CD4-positive, alpha-beta T cell treated with Interleukin-1 beta for 1 hour (primary cell): ENCODE measurements at regions not wholly inside any gene's neighbourhood (a gene's known extent, or its start where the extent isn't known, plus 50 kb on each side); places are given as distances from the start of the nearest gene placed in this dataset.

ENCODE experiments used
- DNase-seq, 2 donors: peaks; one replicate each; pipeline ENCODE4 v3.0.0-alpha.2; 2020 to 2022

DNA sequence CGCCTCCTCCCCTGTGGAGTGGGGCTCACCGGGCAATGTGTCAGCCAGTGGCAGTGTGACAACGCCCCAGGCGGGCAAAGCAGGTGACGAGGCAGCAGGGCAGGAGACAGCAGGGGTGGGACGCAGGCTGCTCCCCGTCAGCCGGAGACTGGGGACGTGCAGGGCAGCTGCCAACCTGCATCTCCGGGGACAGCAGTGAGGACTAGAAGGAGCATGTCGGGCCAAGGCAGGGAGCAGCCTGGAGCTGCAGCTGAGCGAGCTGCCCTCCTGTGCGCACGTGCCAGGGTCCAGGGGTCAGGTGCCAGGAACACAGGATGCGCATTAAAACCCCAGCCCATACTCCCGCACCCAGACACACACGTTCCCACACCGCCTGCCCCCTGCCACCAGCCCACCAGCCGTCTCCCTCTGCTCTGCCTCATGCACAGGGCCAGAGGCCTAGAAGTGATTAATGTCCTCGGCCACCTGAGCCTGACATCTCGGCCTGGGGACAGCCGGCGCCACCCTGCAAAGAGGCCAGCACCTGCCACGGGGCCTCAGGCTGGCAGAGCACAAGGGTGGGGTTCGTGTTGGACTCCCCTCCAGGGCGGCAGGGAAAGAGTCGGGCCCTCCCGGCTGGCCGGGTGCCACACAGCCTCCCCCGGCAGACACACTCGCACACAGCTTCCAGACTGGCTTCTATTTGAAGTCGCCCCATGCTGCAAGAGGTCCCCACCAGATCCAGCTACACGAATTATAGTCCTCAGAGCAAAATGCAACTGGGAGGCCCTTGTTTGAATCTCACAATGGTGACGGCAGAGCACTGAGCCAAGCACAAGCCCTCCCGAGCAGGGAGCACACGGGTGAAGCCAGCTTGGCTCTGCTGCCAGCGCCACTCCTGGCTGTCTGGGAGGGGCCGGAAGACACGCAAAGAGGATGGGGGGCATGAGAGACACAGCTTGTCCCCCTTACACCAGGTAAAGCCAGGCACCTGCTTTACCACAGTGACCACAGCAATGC is 90.4 kb downstream of the RBFOX3 start:
- DNase-seq, result no peak

DNA sequence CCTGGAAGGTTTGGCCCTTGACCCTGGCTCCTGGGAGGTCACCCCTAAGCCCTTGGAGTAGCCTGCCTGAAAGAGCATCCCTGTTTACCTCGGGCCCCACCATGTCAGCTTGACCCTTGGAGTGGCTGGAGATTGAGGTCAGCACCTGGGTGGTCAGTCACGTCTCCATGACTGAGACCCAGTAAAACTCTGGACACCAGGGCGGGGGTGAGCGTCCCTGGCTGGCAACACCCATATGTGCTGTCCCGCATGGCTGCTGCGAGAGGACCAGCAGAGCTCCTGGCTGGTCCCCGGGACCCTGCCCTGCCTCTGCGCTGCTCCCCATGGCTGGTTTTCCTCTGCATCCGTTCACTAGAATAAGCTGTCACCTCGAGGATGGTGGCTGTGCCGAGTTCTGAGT is 91.2 kb downstream of the RBFOX3 start:
- no peak for DNase-seq

DNA sequence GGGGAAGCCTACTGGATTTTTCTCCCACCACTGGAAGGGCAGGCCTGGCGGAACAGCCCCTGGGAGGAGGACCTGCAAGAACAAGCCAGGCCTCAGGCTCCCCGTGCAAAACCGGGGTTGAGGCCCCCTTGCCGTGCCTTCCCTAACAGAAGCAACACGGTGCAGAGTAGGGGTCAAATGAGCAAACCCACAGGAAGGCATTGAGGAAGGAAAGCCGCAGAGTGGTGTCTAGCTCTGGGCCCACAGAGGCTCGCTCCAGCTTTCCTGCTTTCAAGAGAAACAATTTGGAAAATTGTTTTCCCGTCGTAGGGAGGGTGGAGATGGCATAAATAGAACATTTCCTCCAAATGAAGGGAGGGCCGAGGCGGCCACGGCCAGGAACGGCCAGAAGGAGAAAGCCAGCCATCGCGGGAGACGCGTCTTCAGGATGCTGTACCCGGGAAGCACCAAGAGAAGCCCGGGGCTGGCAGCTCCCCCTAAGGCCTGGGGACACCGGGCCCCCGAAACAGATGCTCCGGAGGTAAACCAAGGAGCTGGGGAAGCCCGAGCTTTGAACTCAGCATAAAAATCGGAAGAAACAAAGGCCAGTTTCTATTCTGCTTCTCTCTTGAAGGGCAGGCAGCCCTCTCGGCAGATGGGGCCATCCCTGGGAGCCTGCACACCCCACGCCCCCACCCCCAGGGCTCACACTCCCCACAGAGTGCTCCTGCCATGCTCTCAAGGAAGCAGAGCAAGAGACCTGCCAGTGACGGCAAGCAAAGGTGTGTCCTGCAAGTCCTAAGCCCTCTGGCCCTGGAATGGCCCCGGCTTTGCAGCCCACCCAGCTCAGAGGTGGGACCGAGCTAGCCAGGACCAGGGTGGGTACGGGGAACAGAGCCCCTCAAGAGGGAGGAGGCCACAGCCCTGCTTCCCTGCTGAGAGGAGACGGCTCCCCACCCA is 92.0 kb downstream of the RBFOX3 start:
- no peak for DNase-seq

DNA sequence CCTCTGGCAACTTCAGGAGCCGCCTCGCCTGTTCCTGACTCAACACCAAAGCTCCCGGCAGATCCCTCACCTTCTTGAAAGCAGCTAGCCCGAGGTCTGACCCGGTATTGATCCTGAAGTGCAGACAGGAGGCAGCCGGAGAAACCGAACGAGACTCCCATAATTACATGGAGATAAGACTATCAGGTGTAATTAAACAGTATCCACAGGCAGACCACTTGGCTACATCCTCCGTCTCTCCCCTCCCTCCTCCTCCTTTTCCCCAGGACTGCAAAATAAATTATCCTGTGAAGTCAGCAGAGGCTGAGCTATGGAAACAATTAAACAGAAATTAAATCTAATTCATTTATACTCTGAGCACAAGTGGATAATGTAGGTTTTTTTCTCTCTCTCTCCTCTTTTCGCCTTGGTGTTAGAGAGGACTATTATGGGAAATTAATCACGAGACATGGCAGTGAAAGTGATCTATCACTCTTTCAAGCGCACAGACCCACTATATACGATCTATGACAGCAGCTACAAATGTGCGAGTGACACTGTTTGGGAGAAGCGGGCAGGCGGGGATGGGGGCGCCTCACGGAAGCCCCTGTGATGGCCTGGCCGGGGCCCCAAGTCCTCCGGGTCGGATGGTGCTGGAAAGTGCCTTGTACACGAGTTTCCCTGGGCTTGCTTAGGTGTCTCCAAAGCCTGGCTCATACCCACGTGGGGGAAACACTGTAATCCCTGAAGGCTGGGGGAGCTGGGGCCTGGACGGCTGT is 92.8 kb downstream of the RBFOX3 start:
- no peak for DNase-seq

DNA sequence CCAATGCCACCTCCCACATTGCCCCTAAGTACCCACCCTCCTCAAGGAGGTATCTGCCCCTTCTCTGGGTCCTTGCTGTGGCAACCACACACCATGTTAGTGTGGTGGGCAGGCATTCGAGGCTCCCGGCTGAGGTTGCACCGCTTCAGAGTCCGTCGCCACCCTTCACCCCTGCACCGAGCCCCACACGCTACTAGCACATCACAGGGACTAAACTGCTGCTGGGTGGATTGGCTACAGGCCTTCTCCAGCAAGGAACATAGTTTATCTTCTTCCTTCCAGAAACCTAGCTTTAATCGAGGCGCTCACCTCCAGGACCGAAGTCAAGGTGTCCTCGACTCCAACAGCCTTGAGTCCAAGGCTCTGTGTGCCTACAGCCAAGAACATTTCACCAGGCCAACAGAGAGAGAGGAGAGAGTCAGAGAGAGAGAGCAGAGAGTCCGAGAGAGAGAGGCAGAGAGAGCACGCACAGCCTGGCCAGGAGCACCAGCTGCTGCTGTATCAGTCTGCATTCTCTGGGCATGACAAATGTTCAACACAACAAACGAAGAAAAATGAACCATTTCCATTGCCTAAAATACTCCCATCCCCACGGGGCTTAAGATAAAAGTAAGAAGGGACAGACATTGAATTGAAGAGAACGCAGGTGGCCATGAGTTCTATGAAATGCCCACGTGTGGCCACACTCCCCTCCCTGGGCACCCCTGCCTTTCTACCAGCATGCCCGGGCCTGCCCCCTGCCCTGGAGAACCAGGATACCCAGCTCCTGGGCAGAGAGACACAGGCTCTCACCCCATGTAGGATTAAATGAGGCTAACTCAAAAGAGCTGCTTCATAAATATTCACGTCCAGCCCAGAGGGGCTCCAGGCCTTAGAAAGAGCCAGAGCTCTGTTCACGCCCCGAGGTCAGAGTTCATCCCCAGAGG is 94.9 kb downstream of the RBFOX3 start:
- no peak for DNase-seq

DNA sequence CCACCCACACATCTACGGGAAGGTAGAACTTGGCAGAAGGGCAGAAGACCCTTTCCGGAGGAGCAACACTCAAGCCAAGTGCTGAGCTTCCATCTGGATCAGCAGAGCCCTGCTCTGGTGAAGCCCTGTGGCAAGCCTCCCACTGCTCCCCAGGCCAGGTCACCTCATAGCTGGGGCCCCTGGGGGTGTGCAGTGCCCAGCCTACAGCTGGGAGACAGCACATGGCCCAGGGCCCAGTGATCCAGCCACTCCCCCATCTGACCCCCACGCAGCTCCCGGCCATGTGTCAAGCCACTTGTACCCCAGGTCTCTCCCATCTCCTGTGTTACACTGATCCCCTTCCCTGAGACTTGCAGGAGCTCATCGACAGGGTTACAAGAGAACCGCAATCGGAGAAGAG is 95.7 kb downstream of the RBFOX3 start:
- no peak for DNase-seq

DNA sequence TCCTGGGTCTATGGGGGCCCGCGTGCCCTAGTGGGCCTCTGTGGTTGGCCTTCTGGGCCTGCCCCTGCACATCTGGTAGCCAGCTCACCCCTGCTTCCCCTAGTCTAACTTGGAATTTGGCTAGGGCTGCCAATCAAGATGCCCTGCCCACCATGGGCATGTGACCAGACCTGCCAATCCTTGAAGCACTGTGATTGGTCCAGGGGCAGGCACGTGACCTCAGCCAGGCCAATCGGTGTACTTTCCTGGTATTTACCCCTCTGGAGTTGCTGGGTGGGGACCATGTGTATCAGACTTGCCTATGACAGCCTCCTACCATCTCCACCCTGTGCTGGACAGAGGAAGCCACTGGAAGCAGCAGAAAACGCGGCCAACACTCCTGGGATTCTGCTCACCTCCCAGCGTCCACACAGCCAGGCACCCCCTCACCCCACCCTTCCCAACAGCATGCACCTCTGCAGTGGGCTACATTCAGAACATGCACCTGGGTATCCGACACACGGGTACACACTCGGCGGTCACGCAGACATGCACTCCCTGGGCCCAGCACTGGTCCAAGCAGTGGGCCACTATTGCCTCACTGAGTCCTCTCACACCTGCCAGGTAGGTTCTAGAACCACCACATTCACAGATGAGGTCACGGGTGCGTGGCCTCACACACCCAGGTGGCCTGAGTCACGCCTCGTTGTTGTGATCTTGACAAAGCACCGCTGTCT is 96.9 kb downstream of the RBFOX3 start:
- no peak for DNase-seq

DNA sequence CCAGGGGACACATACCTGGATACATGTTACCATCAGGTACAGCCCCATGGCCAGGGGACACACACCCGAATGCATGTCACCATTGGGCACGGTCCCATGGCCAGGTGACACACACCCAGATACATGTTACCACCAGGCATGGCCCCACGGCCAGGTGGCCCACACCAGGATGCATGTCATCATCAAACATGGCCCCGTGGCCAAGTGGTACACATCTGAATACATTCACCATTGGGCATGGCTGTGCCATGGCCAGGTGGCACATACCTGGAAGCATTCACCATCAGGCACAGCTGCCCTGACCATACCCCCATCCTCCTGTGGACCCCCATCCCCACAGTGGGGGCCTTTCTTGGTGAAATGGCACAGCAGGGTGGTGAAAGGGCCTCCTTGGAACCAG is 97.6 kb downstream of the RBFOX3 start:
- no peak for DNase-seq

DNA sequence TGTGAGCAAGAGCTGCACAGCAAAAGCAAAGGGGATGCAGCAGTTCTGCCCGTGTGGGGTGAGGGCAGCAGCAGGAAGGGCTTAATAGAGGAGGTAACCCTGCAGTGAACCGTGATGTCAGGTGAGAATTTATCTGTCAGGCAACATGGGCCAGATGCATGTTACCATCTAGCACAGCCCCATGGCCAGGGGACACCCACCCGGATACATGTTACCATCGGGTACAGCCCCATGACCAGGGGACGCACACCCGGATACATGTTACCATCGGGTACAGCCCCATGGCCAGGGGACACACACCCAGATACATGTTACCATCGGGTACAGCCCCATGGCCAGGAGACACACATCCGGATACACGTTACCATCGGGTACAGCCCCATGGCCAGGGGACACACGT is 99.4 kb downstream of the RBFOX3 start:
- DNase-seq, result no peak

DNA sequence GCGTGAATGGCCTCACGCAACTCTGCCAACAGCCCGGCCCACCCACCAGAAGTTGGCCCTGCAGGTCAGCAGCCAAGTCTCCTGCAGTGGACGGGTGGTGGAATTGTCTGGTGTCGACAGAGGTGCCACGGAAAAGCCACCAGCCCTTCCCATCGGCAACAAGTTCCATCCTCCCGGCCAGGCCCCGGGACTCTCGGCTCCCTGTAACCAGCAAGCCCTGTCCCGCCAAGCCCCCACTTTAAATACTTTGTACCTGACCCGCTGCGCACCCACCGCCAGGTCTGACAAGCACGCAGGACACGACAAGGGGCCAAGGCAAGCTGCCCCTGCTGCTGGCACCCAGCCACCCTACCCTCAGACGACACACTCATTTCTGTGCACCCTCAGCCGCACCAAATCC is 100.8 kb downstream of the RBFOX3 start:
- DNase-seq, result no peak

DNA sequence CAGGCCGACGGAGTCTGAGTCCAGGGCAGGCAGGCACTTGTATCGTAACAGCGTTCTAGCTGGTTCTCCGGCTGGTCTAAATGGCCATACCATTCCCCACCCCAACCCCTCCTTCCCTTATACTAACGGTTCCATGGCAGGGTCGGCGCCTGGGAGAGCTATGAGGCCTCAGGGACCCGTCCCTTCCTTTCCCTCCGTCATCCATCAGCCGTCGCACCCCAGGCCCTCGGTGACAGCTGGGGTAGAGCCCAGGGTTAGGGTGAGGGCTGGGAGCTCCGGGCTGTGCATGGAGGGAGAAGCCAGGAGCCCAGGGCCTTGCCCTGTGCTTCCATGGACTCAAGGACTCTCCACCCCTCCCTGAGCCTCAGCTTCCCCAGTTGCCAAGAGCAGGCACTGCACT is 101.4 kb downstream of the RBFOX3 start:
- DNase-seq, result no peak

DNA sequence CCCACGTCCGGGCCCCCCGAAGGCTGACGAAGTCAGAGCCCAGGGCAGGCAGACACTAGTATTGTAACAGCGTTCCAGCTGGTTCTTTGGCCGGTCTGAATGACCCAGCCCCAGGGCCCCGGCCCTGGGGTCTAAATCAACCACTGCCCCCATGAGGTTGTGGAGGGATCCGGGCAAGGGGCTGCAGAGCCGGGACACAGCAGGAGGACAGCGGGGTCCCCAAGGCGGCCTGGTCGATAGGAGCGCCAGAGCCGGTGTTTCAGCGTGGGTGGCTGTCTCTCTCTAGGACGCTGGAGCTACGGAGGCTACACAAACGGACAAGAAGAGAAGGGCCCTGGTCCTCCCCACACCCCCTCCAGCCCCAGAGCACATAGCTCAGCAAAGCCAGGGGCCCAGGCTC is 101.8 kb downstream of the RBFOX3 start:
- no peak for DNase-seq

DNA sequence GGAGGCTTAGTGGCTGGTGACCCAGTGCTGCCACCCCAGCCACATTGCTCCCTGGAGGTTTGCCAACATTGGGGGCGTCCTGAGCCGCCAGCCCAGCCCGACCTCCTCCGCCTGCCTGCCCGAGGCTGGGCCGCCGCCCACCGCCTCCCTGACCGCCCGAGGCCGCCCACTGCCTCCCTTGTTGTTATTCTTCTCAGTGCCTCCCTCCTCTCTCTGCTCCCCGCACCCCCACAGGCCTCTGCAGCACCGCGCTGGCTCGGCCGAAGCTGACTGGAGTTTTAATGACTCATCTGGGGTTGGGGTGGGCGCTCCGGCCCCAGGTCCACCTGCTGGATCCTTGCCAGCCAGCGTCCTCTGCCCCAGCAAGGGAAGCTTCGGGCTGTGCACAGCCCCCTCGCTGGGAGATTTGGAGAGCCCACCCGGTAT is 102.5 kb downstream of the RBFOX3 start:
- no peak for DNase-seq

DNA sequence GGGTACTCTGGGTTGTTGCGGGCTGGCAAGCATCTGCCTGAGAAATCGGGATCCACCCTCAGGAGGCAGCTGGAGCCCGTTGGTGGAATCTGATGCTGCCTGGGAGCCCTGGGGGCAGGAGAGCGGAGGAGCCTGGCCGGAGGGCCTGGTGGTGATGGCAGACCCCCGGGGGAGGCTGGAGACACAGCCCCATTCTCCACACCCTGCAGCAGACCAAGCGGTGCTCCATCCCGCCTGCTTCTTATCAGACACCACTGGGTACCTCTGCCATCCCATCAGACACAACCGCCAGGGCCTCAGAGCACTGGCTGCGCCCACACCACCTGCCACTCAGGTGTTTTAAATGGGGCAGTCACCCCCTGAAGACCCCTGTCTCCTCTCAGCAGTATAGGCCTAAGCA is 103.9 kb downstream of the RBFOX3 start:
- DNase-seq, result no peak

DNA sequence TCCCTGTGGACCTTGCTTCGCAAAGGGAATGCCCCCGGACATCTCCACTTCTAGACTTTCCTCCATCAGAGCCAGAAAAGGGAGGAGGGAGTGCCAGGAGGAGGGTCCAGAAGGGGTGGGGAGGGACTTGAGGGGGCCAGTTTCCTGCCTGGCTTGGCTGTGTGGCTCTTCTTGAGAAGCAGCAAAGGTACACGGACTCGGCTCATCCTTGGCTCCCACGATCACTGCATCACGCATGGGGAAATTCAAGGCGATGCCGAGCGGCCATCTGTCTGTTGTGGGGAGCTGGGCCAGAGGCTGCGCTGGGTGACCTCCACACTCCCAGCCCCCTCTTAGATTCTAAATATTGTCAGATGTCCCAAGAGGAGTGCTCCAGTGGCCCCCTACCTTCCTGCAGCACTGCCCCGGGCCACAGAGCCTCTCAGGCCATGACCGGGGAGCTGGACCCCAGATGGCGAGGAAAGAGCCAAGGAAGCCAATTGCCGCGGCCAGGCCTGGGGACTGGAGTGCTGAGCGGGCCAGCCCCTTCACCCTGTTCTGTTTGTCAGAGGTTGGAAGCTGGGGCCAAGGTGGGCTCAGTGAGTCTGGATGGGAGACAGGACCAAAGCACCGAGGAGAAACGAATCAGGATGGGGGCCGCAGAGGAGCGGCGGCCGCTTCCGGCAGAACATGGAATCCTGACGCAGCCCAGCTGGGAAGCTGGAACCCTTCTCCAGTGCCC is 104.5 kb downstream of the RBFOX3 start:
- DNase-seq, result no peak

DNA sequence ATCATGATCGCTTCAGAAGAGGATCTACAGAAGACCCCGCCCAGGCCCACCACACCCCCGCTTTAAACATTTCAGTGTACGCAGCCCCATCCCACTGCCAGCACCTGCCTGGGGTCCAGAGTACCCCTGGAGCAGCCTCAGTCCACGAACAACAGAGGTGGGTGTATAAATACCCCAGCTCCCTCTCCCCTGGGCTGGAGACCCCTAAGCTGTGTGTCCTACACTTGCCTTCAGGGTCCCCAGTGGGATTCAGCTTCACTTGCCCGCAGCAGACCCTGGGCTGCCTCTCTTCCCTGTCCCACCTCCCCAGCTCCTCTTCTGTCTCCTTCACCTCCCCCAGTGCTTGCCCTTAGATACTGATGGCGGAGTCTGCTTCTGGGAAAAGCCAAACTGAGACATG is 105.7 kb downstream of the RBFOX3 start:
- DNase-seq, result no peak

DNA sequence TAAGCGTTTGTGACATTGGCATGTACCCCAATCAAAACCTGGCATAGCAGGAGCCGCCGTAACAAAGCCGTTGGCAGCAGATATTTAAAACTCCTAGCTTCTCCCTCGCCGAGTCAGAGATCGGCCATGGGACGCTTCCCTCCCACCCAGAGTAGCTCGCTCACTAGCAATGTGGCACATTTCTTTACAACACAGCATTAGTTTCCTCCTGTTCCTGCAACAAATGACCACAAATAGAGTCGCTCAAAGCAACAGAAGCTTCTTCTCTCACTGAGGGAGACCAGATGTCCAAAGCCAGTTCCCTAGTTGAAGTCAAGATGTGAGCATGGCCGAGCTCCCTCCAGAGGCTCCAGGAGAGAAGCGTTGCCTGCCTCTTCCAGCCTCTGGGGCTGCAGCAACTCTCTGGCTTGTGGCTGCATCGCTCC is 106.7 kb downstream of the RBFOX3 start:
- no peak for DNase-seq

DNA sequence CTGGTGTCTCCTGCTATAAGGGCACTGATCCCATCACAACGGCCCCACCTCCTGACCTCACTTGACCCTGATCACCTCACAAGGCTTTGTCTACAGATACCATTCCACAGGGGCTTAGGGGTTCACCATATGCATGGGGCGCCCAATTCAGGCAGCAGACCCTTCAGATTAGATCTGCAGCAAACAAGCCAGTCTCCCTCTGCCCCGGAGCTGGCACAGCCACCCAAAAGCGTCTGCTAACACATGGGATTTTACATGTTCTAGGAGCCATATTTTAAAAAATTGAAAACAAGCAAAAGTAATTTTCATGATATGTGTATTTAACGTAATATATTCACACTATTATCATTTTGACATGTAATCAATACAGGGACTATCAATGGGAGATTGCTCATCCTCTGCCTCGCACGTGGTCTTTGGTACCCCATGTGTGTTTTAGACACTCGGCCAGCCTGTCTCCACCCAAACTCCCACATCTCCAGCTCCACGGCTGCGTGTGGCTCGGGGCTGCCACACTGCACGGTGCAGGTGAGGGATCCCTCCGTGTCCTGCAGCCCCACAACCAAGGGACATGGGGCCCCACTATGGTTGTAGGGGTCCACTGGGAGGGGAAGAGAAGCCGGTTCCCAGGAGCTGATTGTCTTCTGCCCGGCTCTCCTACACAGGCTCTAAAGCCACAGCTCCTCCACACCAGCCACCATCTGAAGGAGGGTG is 107.6 kb downstream of the RBFOX3 start:
- no peak for DNase-seq

DNA sequence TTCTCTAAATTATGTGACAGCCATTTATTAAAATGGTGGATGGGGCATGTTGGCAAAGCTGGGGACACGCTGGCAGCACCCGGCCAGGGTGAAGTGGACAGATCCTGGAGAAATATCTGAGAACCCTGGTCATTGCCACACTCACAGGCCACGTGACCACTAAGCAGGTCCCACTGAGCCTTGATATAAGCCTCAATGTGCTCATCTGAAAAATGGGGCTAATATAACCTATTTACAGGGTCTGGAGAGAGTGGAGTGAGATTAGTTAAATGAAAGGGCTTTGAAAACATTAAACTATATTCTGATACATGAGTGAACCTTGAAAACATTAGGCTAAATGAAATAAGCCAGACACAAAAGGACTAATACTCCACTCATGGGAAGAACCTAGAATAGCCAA is 108.9 kb downstream of the RBFOX3 start:
- no peak for DNase-seq
